NCI-H524 (cell line): ENCODE measurements at regions not wholly inside any gene's neighbourhood (a gene's known extent, or its start where the extent isn't known, plus 50 kb on each side); places are given as distances from the start of the nearest gene placed in this dataset.

ENCODE experiments used
- DNase-seq, 2 experiments: peaks; one replicate each; lab custom pipeline; 2025; lab: John Stamatoyannopoulos, UW

- DNase-seq, result peak; percentile 71 to 93
Measured at GRCh38 chr15:47405365-47406162, 311.7 kb upstream of the SEMA6D start.

- DNase-seq, result no peak
Measured at GRCh38 chr15:47407692-47408091, 309.6 kb upstream of the SEMA6D start.

GRCh38 chr15:47409038-47409437 is 308.3 kb upstream of the SEMA6D start:
- peak in 1 of 2 experiments; percentile 40 for DNase-seq

- no peak for DNase-seq
Measured at GRCh38 chr15:47409600-47409999, 307.7 kb upstream of the SEMA6D start.

GRCh38 chr15:47410247-47410646 is 307.1 kb upstream of the SEMA6D start:
- DNase-seq, result no peak

GRCh38 chr15:47411733-47412132 is 305.6 kb upstream of the SEMA6D start:
- DNase-seq, result no peak

GRCh38 chr15:47412136-47412535 is 305.2 kb upstream of the SEMA6D start:
- peak; percentile 74 to 89 for DNase-seq

- DNase-seq, result no peak
Measured at GRCh38 chr15:47412802-47413201, 304.5 kb upstream of the SEMA6D start.

GRCh38 chr15:47414207-47414606 is 303.1 kb upstream of the SEMA6D start:
- no peak for DNase-seq

GRCh38 chr15:47415539-47415971 is 301.8 kb upstream of the SEMA6D start:
- no peak for DNase-seq

- DNase-seq, result no peak
Measured at GRCh38 chr15:47422881-47423665, 294.2 kb upstream of the SEMA6D start.

- DNase-seq, result no peak
Measured at GRCh38 chr15:47427463-47427862, 289.8 kb upstream of the SEMA6D start.

- DNase-seq, result no peak
Measured at GRCh38 chr15:47429376-47429775, 287.9 kb upstream of the SEMA6D start.

- no peak for DNase-seq
Measured at GRCh38 chr15:47431501-47431900, 285.8 kb upstream of the SEMA6D start.

GRCh38 chr15:47432826-47433225 is 284.5 kb upstream of the SEMA6D start:
- no peak for DNase-seq

GRCh38 chr15:47434596-47434995 is 282.7 kb upstream of the SEMA6D start:
- peak in 1 of 2 experiments; percentile 5 for DNase-seq

GRCh38 chr15:47437491-47437890 is 279.8 kb upstream of the SEMA6D start:
- no peak for DNase-seq

GRCh38 chr15:47439146-47440111 is 277.9 kb upstream of the SEMA6D start:
- no peak for DNase-seq

- DNase-seq, result no peak
Measured at GRCh38 chr15:47442371-47442770, 274.9 kb upstream of the SEMA6D start.

GRCh38 chr15:47443839-47444238 is 273.5 kb upstream of the SEMA6D start:
- no peak for DNase-seq

GRCh38 chr15:47445723-47446392 is 271.4 kb upstream of the SEMA6D start:
- no peak for DNase-seq
